ENCODE measurements at regions not wholly inside any gene's neighbourhood (a gene's known extent, or its start where the extent isn't known, plus 50 kb on each side); places are given as distances from the start of the nearest gene placed in this dataset.

- CTCF ChIA-PET = no interaction called here
- no peak overlapping the region for H3K27ac ChIP-seq (ENCODE audit: insufficient read depth, low read length)
- no peak overlapping the region for H2BK5ac ChIP-seq (ENCODE audit: low read depth, low read length, poor library complexity, severe bottlenecking)
- intact Hi-C loops (cut with micrococcal nuclease) = no loop called here
- no CpG with 5 or more reads among the region's 4 CpGs for WGBS, 2 experiments (ENCODE audit: extremely low coverage in 2 of 2, insufficient read length in 1 of 2)
- H3K18ac ChIP-seq (ENCODE audit: low read depth, low read length) = no peak overlapping the region
- no peak overlapping the region for H3K4me2 ChIP-seq (ENCODE audit: low read depth, low read length)
- no peaks in the 10 kb centered on the region for H4K20me1 ChIP-seq (ENCODE audit: insufficient read depth, low read length)
- POLR2A ChIA-PET (ENCODE audit: unreplicated experiment) = no interaction called here
- H3K4ac ChIP-seq (ENCODE audit: low read depth, low read length) = no peak overlapping the region
- in situ Hi-C loops (cut with MboI; ENCODE audit: low sequenced_read_pairs) = no loop called here
- H3K14ac ChIP-seq (replicated peaks; ENCODE audit: low read depth, low read length) = no peak overlapping the region
- no peak overlapping the region for H3K9ac ChIP-seq (ENCODE audit: low read depth, low read length)
- no peaks in the 10 kb centered on the region for H3K36me3 ChIP-seq (ENCODE audit: control insufficient read depth, insufficient read depth, low read length)
- H3K23ac ChIP-seq (ENCODE audit: low read depth, low read length) = no peak overlapping the region
- H2AFZ ChIP-seq (replicated peaks; ENCODE audit: low read length, poor library complexity) = no peak overlapping the region
- DNase-seq (no peak), ATAC-seq (ENCODE audit: low read depth) (no peak)
- no peak overlapping the region for H4K5ac ChIP-seq (ENCODE audit: low read depth, low read length)
- TF ChIP-seq, protein P1, sequence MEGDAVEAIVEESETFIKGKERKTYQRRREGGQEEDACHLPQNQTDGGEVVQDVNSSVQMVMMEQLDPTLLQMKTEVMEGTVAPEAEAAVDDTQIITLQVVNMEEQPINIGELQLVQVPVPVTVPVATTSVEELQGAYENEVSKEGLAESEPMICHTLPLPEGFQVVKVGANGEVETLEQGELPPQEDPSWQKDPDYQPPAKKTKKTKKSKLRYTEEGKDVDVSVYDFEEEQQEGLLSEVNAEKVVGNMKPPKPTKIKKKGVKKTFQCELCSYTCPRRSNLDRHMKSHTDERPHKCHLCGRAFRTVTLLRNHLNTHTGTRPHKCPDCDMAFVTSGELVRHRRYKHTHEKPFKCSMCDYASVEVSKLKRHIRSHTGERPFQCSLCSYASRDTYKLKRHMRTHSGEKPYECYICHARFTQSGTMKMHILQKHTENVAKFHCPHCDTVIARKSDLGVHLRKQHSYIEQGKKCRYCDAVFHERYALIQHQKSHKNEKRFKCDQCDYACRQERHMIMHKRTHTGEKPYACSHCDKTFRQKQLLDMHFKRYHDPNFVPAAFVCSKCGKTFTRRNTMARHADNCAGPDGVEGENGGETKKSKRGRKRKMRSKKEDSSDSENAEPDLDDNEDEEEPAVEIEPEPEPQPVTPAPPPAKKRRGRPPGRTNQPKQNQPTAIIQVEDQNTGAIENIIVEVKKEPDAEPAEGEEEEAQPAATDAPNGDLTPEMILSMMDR (conservative IDR thresholded peaks at IDR 0.05; ENCODE audit: low read depth, low read length) = no peak
- no peaks in the 10 kb centered on the region for H3K9me1 ChIP-seq (ENCODE audit: insufficient read depth, low read length)
- H2AK5ac ChIP-seq (ENCODE audit: low read depth, low read length) = no peak overlapping the region
- no peaks in the 10 kb centered on the region for H3K4me1 ChIP-seq (ENCODE audit: control insufficient read depth, insufficient read depth, low read length)
- H4K91ac ChIP-seq (ENCODE audit: insufficient read depth, low read depth, low read length) = no peak overlapping the region
- no peak overlapping the region for H3K4me3 ChIP-seq (ENCODE audit: insufficient read depth, low read depth, low read length)
- no peak overlapping the region for H2BK15ac ChIP-seq (ENCODE audit: low read depth, low read length)
- H3K27me3 ChIP-seq (ENCODE audit: control insufficient read depth, insufficient read depth, low read length) = no peaks in the 10 kb centered on the region
- no TSS peak for BruUV-seq (replicated peaks)
- no peak overlapping the region for H2BK120ac ChIP-seq (ENCODE audit: low read depth, low read length)
- no peak overlapping the region for H3K56ac ChIP-seq (ENCODE audit: extremely low read depth, insufficient read depth, low read length)
- H4K8ac ChIP-seq (ENCODE audit: low read depth in 2 of 2, low read length in 2 of 2) = no peak overlapping the region
- H3K79me1 ChIP-seq (ENCODE audit: low read depth in 1 of 2, low read length in 2 of 2) = no peaks in the 10 kb centered on the region
- H3K9me3 ChIP-seq (ENCODE audit: control insufficient read depth, insufficient read depth, low read length) = peaks cover 7% of the 10 kb centered on the region
- no peak overlapping the region for H2AK9ac ChIP-seq (replicated peaks; ENCODE audit: low read depth, low read length, poor library complexity)
- H2BK20ac ChIP-seq (ENCODE audit: low read depth, low read length) = no peak overlapping the region
- dilution Hi-C loops (cut with HindIII; ENCODE audit: low sequenced_read_pairs, unreplicated experiment) = no loop called here
Measured at GRCh38 chr10:105834261-105835059, 1193.4 kb downstream of the SORCS3 start.
